Prostate gland (tissue), 2 donors: ENCODE measurements at regions not wholly inside any gene's neighbourhood (a gene's known extent, or its start where the extent isn't known, plus 50 kb on each side); places are given as distances from the start of the nearest gene placed in this dataset.

Source experiments
- DNase-seq: peaks from one replicate; pipeline ENCODE4 v3.0.0-alpha.2; 2019; ENCODE audit warnings: low spot score
- H3K27ac ChIP-seq, 2 donors: fragments of 200-600 bp; sonication (generic); 2 replicates each; pipeline ENCODE4 v1.5.1; 2017 to 2019
- H3K27me3 ChIP-seq: fragments of 200-600 bp; sonication (generic); replicated peaks from 2 replicates; pipeline ENCODE4 v1.5.1; 2019; ENCODE audit not compliant: insufficient read depth
- H3K36me3 ChIP-seq, 2 donors: fragments of 200-600 bp; sonication (generic); 1 replicate in 1 of 2; 2 replicates in 1 of 2; pipeline versions ENCODE4 v1.5.1 to v1.8.1; 2017 to 2019
- H3K4me1 ChIP-seq: fragments of 200-600 bp; sonication (generic); replicated peaks from 2 replicates; pipeline ENCODE4 v1.5.1; 2019
- H3K4me3 ChIP-seq, 2 donors: fragments of 200-600 bp; sonication (generic); 2 replicates each; pipeline ENCODE4 v1.5.1; 2017 to 2019
- H3K9me3 ChIP-seq: fragments of 200-600 bp; sonication (generic); 2 replicates; pipeline ENCODE4 v1.5.1; 2017
- CTCF ChIP-seq, 4 experiments: fragments of 200-600 bp in 2 of 4; fragments of 450-650 bp in 2 of 4; sonication (generic) in 2 of 4; IDR thresholded peaks; 1 replicate in 3 of 4; 2 replicates in 1 of 4; pipeline ENCODE4 v1.5.1; 2016 to 2019; ENCODE audit warnings: antibody characterized with exemption in 4 of 4, mild to moderate bottlenecking in 2 of 4, moderate library complexity in 2 of 4
- POLR2A ChIP-seq: fragments of 450-650 bp; IDR thresholded peaks from one replicate; pipeline ENCODE4 v1.6.1; 2016; ENCODE audit warnings: antibody characterized with exemption, mild to moderate bottlenecking
- POLR2AphosphoS5 ChIP-seq: sonication (generic); formaldehyde crosslinking; IDR thresholded peaks from one replicate; pipeline ENCODE4 v1.6.1; 2017; ENCODE audit warnings: antibody characterized with exemption
- WGBS: methylation state at CpG from one replicate; pipeline ENCODE4 v1.1.5; 2018; 5-methylcytosine and 5-hydroxymethylcytosine counted together
- intact Hi-C: fragments of 100-400 bp; cut with DNase I; formaldehyde crosslinking; loops from one replicate; pipeline ENCODE4 v1.14.2; 2022
- small RNA-seq, 2 donors: library from RNA; depleted of rRNA; stranded (forward); fragments of <200 nt; gene quantifications; one replicate each; pipeline ENCODE3, GENCODE V24; 2016

- Histone ChIP-seq H3K27me3 (no peaks in the 10 kb centered on the region), H3K27ac (no peak overlapping the region), H3K36me3 (no peaks in the 10 kb centered on the region), H3K9me3 (no peaks in the 10 kb centered on the region), H3K4me1 (no peaks in the 10 kb centered on the region), H3K4me3 (no peak overlapping the region)
- TF ChIP-seq POLR2AphosphoS5 (no peak), CTCF (IDR thresholded peaks at IDR 0.05) (no peak), POLR2A (no peak)
- intact Hi-C loops, result no loop called here
- 47% methylated on average over 6 of the region's 6 CpGs for WGBS
- no peak for DNase-seq
These were observed 70.9 kb upstream of the SALL1 start for GRCh38 chr16:51222016-51222415.

GRCh38 chr16:51211148-51211547 lies 60.1 kb upstream of the SALL1 start:
- intact Hi-C loops, result no loop called here
- DNase-seq, result no peak
- H3K4me1 ChIP-seq, result no peaks in the 10 kb centered on the region
- 79% methylated on average over 2 of the region's 2 CpGs for WGBS
- H3K9me3 ChIP-seq, result no peaks in the 10 kb centered on the region
- no peak overlapping the region for H3K4me3 ChIP-seq
- no peaks in the 10 kb centered on the region for H3K36me3 ChIP-seq
- TF ChIP-seq POLR2AphosphoS5 (no peak), CTCF (IDR thresholded peaks at IDR 0.05) (no peak), POLR2A (no peak)
- H3K27me3 ChIP-seq, result no peaks in the 10 kb centered on the region
- no peak overlapping the region for H3K27ac ChIP-seq

GRCh38 chr16:51210087-51210486 lies 59.0 kb upstream of the SALL1 start:
- H3K4me3 ChIP-seq, result no peak overlapping the region
- WGBS, result 56% methylated on average over 2 of the region's 2 CpGs
- no peak overlapping the region for H3K27ac ChIP-seq
- no peaks in the 10 kb centered on the region for H3K27me3 ChIP-seq
- no peak for DNase-seq
- intact Hi-C loops, result no loop called here
- no peaks in the 10 kb centered on the region for H3K9me3 ChIP-seq
- H3K4me1 ChIP-seq, result no peaks in the 10 kb centered on the region
- TF ChIP-seq CTCF (IDR thresholded peaks at IDR 0.05), result no peak
- TF ChIP-seq POLR2A, result no peak
- no peak for TF ChIP-seq POLR2AphosphoS5
- no peaks in the 10 kb centered on the region for H3K36me3 ChIP-seq

GRCh38 chr16:51201604-51202003 lies 50.5 kb upstream of the SALL1 start:
- Histone ChIP-seq H3K4me1 (no peaks in the 10 kb centered on the region), H3K36me3 (no peaks in the 10 kb centered on the region), H3K27ac (no peak overlapping the region), H3K27me3 (no peaks in the 10 kb centered on the region), H3K9me3 (no peaks in the 10 kb centered on the region), H3K4me3 (no peak overlapping the region)
- intact Hi-C loops, result no loop called here
- no peak for DNase-seq
- no peak for TF ChIP-seq POLR2A
- no peak for TF ChIP-seq CTCF (IDR thresholded peaks at IDR 0.05)
- TF ChIP-seq POLR2AphosphoS5, result no peak

Small RNA genes in the stretch of these regions (small RNA-seq; reads per million reads assigned to genes)
- 0 reads per million in 2 donors for gene AC137527.1
